ENCODE measurements at regions not wholly inside any gene's neighbourhood (a gene's known extent, or its start where the extent isn't known, plus 50 kb on each side); places are given as distances from the start of the nearest gene placed in this dataset.

DNA sequence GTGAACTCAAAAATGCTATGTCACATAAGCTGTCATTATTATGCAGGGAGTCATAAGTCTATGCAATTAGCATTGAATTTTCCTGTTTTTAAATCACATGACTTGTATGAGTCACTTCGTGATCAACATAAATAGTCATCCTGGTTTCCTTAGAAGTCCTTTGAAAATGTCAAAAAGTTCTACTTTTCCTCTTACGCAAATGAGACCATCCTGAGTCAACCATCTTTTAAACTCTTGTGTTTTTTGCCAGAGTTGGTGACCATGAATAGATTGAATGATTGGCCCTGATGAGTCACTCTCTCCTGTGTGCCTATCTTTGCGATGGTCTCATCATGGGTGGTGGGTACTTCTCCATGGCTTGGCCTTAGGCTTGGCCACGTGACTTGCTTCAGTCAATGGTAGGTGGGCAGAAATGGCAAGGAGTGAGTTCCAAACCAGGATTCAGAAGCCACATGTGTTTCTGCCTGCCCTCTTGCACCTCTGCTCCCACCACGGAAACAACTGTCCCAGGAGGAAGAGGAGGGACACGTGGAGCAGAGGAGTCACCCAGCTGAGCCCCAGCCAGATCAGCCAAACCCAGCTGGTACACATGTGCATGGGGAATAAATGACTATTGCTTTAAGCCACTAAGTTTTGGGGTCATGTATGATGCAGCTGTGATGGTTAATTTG lies 123.5 kb upstream of the CACNA1A start:
- ChIA-PET CTCF (ENCODE audit: low intra/inter-chr PET ratio, low total read pairs) (no interaction called here), POLR2A (interaction anchor here (0.6 kb wide), 1 partner anchor 416 kb away, joined by 3 read pairs; no protein-coding TSS in a partner anchor)
- ATAC-seq: no peak

GRCh38 chr19:13627531-13627930 lies 121.3 kb upstream of the CACNA1A start:
- Histone ChIP-seq H3K9me3 (ENCODE audit: low read length) (no peaks in the 10 kb centered on the region), H2AFZ (ENCODE audit: low read length) (no peak overlapping the region), H3K4me2 (ENCODE audit: low read depth, low read length) (no peak overlapping the region), H4K20me1 (ENCODE audit: insufficient read depth, low read length) (no peaks in the 10 kb centered on the region), H3K9ac (ENCODE audit: insufficient read depth, low read depth, low read length) (no peak overlapping the region), H3K27me3 (ENCODE audit: control insufficient read depth in 1 of 2, insufficient read depth in 2 of 2, low read length in 2 of 2) (peaks cover 1 to 32% of the 10 kb centered on the region in 2 experiments; a peak in 3 of 5 replicates), H3K27ac (ENCODE audit: extremely low read length, insufficient read depth, low read length) (no peak overlapping the region), H3K4me3 (replicated peaks in 1 of 3; ENCODE audit: insufficient read depth in 1 of 3, low read depth in 2 of 3, low read length in 3 of 3) (no peak overlapping the region), H3K4me1 (ENCODE audit: insufficient read depth, low read length) (peaks cover 2% of the 10 kb centered on the region), H3K36me3 (replicated peaks in 1 of 2; ENCODE audit: control insufficient read depth in 1 of 2, insufficient read depth in 2 of 2, low read length in 2 of 2) (no peaks in the 10 kb centered on the region), H3K79me2 (ENCODE audit: insufficient read depth, low read length) (no peaks in the 10 kb centered on the region)
- BruUV-seq (replicated peaks): no TSS peak
- WGBS (ENCODE audit: low lambda C conversion rate): 10% methylated on average over 5 of the region's 5 CpGs
- no peak for DNase-seq (ENCODE audit: low spot score)
- in situ Hi-C loops (cut with HindIII; ENCODE audit: extremely low pct_ligation_motif_present, low pct_unique_long_range_greater_than_20kb) (no loop called here), intact Hi-C loops (cut with micrococcal nuclease; ENCODE audit: unreplicated experiment) (no loop called here)
- no peak for FAIRE-seq
- ATAC-seq: no peak
- TF ChIP-seq HIC2 (CRISPR knock-in tag; IDR thresholded peaks at IDR 0.05; ENCODE audit: low read depth) (no peak), JARID2 (CRISPR knock-in tag; IDR thresholded peaks at IDR 0.05; ENCODE audit: insufficient replicate concordance) (no peak), ZNF414 (CRISPR knock-in tag; IDR thresholded peaks at IDR 0.05) (no peak), ATF5 (CRISPR knock-in tag; IDR thresholded peaks at IDR 0.05; ENCODE audit: low read depth) (no peak), MIXL1 (CRISPR knock-in tag; IDR thresholded peaks at IDR 0.05) (no peak), MTA1 (CRISPR knock-in tag; IDR thresholded peaks at IDR 0.05; ENCODE audit: borderline replicate concordance) (no peak), HMGA1 (CRISPR knock-in tag; conservative IDR thresholded peaks at IDR 0.05) (no peak)
- TF ChIP-seq, protein P1, sequence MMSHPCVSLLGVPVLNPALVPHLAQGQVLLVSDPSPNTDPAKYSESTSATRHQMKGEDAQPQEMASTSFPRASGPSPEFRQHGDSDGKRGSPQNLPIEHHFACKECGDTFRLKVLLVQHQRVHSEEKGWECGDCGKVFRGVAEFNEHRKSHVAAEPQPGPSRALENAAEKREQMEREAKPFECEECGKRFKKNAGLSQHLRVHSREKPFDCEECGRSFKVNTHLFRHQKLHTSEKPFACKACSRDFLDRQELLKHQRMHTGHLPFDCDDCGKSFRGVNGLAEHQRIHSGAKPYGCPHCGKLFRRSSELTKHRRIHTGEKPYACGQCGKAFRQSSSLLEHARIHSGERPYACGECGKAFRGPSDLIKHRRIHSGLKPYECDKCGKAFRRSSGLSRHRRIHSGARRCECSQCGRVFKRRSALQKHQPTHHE (CRISPR knock-in tag; IDR thresholded peaks at IDR 0.05; ENCODE audit: borderline replicate concordance): no peak
- ChIA-PET CTCF (ENCODE audit: low intra/inter-chr PET ratio, low total read pairs) (no interaction called here), POLR2A (no interaction called here)

More for the DNA sequence above, 123.5 kb upstream of the CACNA1A start:
- in situ Hi-C loops (cut with HindIII; ENCODE audit: extremely low pct_ligation_motif_present, low pct_unique_long_range_greater_than_20kb): no loop called here
- Histone ChIP-seq H3K9ac (ENCODE audit: insufficient read depth, low read depth, low read length) (no peak overlapping the region), H2AFZ (ENCODE audit: low read length) (no peak overlapping the region), H3K79me2 (ENCODE audit: insufficient read depth, low read length) (no peaks in the 10 kb centered on the region), H3K4me2 (ENCODE audit: low read depth, low read length) (no peak overlapping the region), H3K27ac (ENCODE audit: extremely low read length, insufficient read depth, low read length) (no peak overlapping the region), H3K36me3 (replicated peaks in 1 of 2; ENCODE audit: control insufficient read depth in 1 of 2, insufficient read depth in 2 of 2, low read length in 2 of 2) (no peaks in the 10 kb centered on the region), H3K4me3 (replicated peaks in 1 of 3; ENCODE audit: insufficient read depth in 1 of 3, low read depth in 2 of 3, low read length in 3 of 3) (no peak overlapping the region), H3K9me3 (ENCODE audit: low read length) (no peaks in the 10 kb centered on the region), H4K20me1 (ENCODE audit: insufficient read depth, low read length) (no peaks in the 10 kb centered on the region), H3K27me3 (ENCODE audit: control insufficient read depth in 1 of 2, insufficient read depth in 2 of 2, low read length in 2 of 2) (peaks cover 0 to 12% of the 10 kb centered on the region in 2 experiments; a peak in 1 of 5 replicates), H3K4me1 (ENCODE audit: insufficient read depth, low read length) (peaks cover 16% of the 10 kb centered on the region)
- intact Hi-C loops (cut with micrococcal nuclease; ENCODE audit: unreplicated experiment): no loop called here
- DNase-seq (ENCODE audit: low spot score): no peak
- no TSS peak for BruUV-seq (replicated peaks)
- no peak for TF ChIP-seq SP4 (CRISPR knock-in tag; IDR thresholded peaks at IDR 0.05)
- TF ChIP-seq, protein P2, sequence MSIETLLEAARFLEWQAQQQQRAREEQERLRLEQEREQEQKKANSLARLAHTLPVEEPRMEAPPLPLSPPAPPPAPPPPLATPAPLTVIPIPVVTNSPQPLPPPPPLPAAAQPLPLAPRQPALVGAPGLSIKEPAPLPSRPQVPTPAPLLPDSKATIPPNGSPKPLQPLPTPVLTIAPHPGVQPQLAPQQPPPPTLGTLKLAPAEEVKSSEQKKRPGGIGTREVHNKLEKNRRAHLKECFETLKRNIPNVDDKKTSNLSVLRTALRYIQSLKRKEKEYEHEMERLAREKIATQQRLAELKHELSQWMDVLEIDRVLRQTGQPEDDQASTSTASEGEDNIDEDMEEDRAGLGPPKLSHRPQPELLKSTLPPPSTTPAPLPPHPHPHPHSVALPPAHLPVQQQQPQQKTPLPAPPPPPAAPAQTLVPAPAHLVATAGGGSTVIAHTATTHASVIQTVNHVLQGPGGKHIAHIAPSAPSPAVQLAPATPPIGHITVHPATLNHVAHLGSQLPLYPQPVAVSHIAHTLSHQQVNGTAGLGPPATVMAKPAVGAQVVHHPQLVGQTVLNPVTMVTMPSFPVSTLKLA (IDR thresholded peaks at IDR 0.05): peak; percentile 45
- TF ChIP-seq ZNF331 (CRISPR knock-in tag; IDR thresholded peaks at IDR 0.05): peak; percentile 86
- TF ChIP-seq CREB1 (IDR thresholded peaks at IDR 0.05): 0 out of 2 replicates have a peak, but pooled peaks have one; percentile 16
- no peak for TF ChIP-seq CREB1 (CRISPR knock-in tag; IDR thresholded peaks at IDR 0.05)
- 13% methylated on average over 6 of the region's 6 CpGs for WGBS (ENCODE audit: low lambda C conversion rate)
- no peak for FAIRE-seq

All from HepG2 (cell line).